ENCODE measurements at regions not wholly inside any gene's neighbourhood (a gene's known extent, or its start where the extent isn't known, plus 50 kb on each side); places are given as distances from the start of the nearest gene placed in this dataset.

DNA sequence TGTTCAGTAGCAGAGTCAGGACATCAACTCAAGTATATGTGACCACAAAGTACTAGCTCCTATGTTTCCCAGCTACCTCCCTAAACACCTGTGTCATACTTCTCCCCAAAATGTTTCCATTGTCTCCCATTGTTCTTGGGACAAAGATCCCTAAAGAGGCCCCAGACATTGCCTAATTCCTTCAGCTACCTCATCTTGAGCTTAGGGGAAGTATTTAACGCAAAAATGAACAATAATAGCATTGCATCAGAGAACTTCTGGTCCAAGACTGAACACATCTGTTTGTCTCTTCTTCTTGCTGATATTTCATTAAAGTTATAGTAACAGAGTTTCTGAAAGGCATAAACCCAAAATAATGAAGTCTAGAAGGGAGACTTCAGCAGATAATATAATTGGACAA, 430.8 kb downstream of the MTRR start:
- TF ChIP-seq POLR2A (IDR thresholded peaks at IDR 0.05): no peak
- TF ChIP-seq, protein P1, sequence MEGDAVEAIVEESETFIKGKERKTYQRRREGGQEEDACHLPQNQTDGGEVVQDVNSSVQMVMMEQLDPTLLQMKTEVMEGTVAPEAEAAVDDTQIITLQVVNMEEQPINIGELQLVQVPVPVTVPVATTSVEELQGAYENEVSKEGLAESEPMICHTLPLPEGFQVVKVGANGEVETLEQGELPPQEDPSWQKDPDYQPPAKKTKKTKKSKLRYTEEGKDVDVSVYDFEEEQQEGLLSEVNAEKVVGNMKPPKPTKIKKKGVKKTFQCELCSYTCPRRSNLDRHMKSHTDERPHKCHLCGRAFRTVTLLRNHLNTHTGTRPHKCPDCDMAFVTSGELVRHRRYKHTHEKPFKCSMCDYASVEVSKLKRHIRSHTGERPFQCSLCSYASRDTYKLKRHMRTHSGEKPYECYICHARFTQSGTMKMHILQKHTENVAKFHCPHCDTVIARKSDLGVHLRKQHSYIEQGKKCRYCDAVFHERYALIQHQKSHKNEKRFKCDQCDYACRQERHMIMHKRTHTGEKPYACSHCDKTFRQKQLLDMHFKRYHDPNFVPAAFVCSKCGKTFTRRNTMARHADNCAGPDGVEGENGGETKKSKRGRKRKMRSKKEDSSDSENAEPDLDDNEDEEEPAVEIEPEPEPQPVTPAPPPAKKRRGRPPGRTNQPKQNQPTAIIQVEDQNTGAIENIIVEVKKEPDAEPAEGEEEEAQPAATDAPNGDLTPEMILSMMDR (IDR thresholded peaks at IDR 0.05): no peak

All from heart left ventricle (tissue), 13 donors.